H7 (cell line): ENCODE measurements at regions not wholly inside any gene's neighbourhood (a gene's known extent, or its start where the extent isn't known, plus 50 kb on each side); places are given as distances from the start of the nearest gene placed in this dataset.
"Not testable (repeated sequence)": the region's sequence is repeated elsewhere in the genome, so short reads cannot be mapped to it uniquely, and the experiment has no call there.

Source experiments
- DNase-seq: peaks from one replicate; pipeline ENCODE4 v3.0.0; 2012
- H3K27me3 ChIP-seq: 2 replicates; pipeline ENCODE4 v1.6.0; 2011; ENCODE audit warnings: mild to moderate bottlenecking, low read length; ENCODE audit not compliant: control insufficient read depth, insufficient read depth
- H3K36me3 ChIP-seq: replicated peaks from 2 replicates; pipeline ENCODE4 v1.5.1; 2011; ENCODE audit warnings: low read length; ENCODE audit not compliant: control insufficient read depth, insufficient read depth
- H3K4me3 ChIP-seq: 2 replicates; pipeline ENCODE4 v1.5.1; 2011; ENCODE audit warnings: low read depth, mild to moderate bottlenecking, control low read depth, low read length, moderate library complexity; ENCODE audit not compliant: insufficient read depth

- no peaks in the 10 kb centered on the region for H3K27me3 ChIP-seq
- DNase-seq = no peak
Measured at GRCh38 chr12:73226593-73226992, 954.4 kb downstream of the TRHDE start.

GRCh38 chr12:73228828-73229227, 956.7 kb downstream of the TRHDE start:
- H3K27me3 ChIP-seq, H3K36me3 ChIP-seq, H3K4me3 ChIP-seq, DNase-seq: not testable (repeated sequence)

More at GRCh38 chr12:73226593-73226992, 954.4 kb downstream of the TRHDE start:
- Histone ChIP-seq H3K4me3 (no peak overlapping the region), H3K36me3 (no peaks in the 10 kb centered on the region)

DNA sequence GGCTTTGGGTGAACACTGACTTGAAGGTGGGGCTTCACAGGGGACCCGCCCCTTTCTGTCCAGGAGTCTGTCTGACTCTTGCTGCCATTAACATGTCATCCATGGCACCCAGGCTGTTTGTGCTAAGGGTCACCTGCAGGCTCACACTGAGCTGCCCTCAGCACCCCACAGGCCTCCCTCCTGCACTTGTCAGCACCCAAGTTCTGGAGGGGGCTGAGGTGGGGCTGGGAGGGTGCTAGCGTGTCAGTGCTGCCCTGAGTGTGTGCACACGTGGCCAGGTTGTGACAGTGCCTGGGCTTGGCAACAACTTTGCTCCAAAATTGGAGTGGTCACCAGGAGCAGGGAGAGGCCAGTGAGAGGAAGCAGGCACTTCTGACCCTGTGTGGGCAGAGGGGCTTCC, 963.2 kb downstream of the TRHDE start:
- Histone ChIP-seq H3K4me3 (no peak overlapping the region), H3K36me3 (no peaks in the 10 kb centered on the region), H3K27me3 (no peaks in the 10 kb centered on the region)
- DNase-seq = no peak

GRCh38 chr12:73240110-73240509, 967.9 kb downstream of the TRHDE start:
- no peaks in the 10 kb centered on the region for H3K36me3 ChIP-seq
- DNase-seq = no peak
- H3K27me3 ChIP-seq = no peaks in the 10 kb centered on the region
- no peak overlapping the region for H3K4me3 ChIP-seq

DNA sequence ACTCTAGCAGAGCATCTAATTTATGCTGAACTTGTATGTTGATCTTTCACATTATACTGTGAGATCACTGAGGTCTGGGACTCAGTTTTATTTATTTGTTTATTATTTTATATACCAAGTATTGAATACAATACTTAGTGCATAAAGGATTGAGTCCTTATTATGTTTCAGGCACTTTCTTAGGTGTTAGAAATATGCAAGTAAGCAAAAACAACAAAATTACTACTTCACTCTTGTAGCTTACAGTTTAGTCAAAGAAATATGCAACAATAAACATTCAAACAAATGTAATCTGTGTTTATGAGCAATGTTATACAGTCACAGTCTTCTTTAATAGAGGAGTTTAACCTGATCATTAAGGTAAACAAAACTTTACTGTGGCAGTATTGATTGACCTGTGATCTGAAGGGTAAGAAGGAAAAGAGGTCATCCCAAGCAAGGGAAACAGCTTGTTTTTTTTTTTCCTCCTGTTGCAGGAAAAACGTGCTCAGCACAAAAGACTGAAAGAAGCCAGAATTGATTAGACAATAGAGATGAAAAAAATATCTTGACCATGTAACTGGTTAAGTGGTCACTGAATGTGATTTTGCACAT, 990.7 kb downstream of the TRHDE start:
- no peak overlapping the region for H3K4me3 ChIP-seq
- no peak for DNase-seq

GRCh38 chr12:73266206-73266605, 994.0 kb downstream of the TRHDE start:
- no peaks in the 10 kb centered on the region for H3K27me3 ChIP-seq
- no peak overlapping the region for H3K4me3 ChIP-seq
- DNase-seq = no peak
- no peaks in the 10 kb centered on the region for H3K36me3 ChIP-seq

More for the DNA sequence above, 990.7 kb downstream of the TRHDE start:
- Histone ChIP-seq H3K36me3 (no peaks in the 10 kb centered on the region), H3K27me3 (no peaks in the 10 kb centered on the region)

DNA sequence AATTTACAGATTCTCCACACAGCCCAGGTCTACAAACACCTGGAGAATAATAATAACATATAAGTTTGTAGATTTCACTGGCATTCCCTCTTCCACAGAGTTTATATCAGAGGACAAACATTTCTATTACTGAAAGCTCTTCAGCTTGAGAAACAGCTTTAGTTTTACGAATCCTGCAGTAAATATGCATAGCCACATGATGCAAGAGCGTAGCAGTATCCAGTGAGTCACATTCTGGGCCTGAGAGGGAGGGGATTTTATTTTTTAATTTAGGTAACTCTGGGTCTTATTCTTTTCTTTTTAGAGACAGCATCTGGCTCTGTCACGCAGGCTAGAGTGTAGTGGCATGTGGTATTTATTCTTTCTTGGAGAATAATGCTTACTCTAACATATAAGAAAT, 1002.8 kb downstream of the TRHDE start:
- no peaks in the 10 kb centered on the region for H3K27me3 ChIP-seq
- no peaks in the 10 kb centered on the region for H3K36me3 ChIP-seq
- H3K4me3 ChIP-seq = no peak overlapping the region
- no peak for DNase-seq

DNA sequence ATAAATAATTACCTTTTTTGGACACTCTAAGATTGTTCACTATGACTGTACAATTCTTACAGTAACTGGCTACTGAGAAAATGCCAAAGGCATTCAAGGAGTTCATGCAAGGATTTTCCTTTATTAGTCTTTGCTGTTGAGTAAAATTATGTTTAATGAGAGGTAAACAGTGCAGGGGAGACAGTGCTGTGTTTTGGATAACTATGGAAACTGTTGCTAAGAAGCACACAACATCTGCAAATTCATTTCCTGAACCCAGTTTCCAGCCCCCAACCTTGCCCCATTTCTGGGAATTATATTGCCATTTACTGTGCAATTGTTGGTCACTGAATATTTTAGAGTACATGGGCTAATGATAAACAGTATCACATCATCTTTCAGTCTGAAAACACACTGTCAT, 1005.8 kb downstream of the TRHDE start:
- Histone ChIP-seq H3K27me3 (no peaks in the 10 kb centered on the region), H3K4me3 (no peak overlapping the region), H3K36me3 (no peaks in the 10 kb centered on the region)
- no peak for DNase-seq

DNA sequence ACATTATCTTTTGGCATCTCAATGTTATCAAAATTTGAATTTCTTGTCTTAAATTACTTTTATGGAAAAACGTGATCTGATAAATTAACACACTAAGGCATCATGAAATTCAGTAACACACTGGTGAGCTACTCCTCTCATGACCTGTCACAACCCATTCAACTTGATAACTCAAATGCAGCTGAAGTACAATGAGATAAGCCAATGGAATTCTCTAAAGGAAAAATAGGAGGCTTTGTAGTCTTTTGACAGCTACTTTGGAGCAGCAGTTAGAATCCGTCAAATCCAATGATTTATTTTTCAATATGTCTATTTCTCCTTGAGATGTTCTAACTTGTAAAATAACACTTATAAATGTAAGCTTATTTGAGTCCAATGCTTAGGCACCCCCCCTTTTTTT, 1029.4 kb downstream of the TRHDE start:
- Histone ChIP-seq H3K27me3 (no peaks in the 10 kb centered on the region), H3K4me3 (no peak overlapping the region), H3K36me3 (no peaks in the 10 kb centered on the region)
- DNase-seq = no peak

- H3K4me3 ChIP-seq = no peak overlapping the region
- H3K36me3 ChIP-seq = no peaks in the 10 kb centered on the region
- no peaks in the 10 kb centered on the region for H3K27me3 ChIP-seq
- no peak for DNase-seq
Measured at GRCh38 chr12:73307260-73307659, 1035.1 kb downstream of the TRHDE start.

DNA sequence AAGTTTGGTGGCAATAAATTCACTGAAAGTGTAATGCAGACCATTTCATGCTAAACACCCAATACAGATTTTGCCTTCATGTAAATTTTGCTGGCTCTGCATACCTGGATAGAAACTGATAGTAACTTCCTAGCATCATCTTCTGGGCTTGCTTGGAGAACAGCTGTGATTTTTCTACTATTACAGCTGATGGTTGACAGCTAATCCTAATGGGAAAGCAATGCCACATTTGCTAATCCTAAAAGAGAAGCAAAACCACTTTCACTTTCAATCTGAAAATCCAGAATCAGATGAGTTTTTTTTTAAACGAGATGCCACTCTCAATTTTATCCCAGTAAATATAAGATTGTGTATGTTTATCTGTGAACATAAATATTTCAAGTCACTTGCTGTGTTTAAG, 1035.9 kb downstream of the TRHDE start:
- no peaks in the 10 kb centered on the region for H3K27me3 ChIP-seq
- DNase-seq = no peak

DNA sequence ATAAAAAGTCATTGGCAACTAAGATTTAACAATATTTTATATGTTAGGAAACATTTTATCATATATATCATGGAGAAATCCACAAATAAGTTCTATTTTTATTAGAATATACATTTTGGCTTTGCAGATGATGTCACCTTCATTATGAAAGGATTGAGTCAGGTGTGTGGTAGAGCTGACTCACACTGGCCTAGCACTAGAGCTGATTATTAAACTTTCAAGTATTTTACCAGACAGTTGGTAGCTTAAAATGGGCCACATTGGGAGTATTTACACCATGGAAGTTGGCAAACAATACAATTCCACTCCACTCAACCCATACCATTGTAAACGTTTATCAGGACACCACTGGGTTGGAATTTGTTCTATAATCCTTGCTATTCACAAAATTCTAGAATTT, 1036.6 kb downstream of the TRHDE start:
- no peak overlapping the region for H3K4me3 ChIP-seq
- no peak for DNase-seq
- H3K27me3 ChIP-seq = no peaks in the 10 kb centered on the region
- no peaks in the 10 kb centered on the region for H3K36me3 ChIP-seq

More for the DNA sequence above, 1035.9 kb downstream of the TRHDE start:
- H3K4me3 ChIP-seq = no peak overlapping the region
- no peaks in the 10 kb centered on the region for H3K36me3 ChIP-seq

GRCh38 chr12:73321319-73321718, 1049.1 kb downstream of the TRHDE start:
- no peaks in the 10 kb centered on the region for H3K27me3 ChIP-seq
- no peaks in the 10 kb centered on the region for H3K36me3 ChIP-seq
- no peak overlapping the region for H3K4me3 ChIP-seq

DNA sequence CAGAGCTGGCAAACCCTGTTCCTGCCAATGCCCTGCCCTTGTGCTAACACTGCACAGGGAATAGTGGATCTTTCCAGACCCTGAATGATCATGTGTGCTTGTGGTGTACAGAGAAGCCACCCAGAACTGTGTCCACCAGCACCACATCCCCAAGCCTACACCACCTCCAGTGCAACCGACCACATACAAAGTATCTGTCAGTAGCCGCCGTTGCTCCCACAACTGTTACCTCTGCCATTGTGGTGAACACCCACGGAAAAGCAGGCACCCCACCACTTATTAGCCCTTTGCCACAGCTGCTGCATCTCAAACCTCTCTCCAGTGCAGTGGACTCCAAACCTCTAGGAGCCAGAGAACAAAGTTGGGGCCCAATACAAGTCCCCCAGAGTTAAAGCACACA, 1049.6 kb downstream of the TRHDE start:
- no peaks in the 10 kb centered on the region for H3K36me3 ChIP-seq
- H3K4me3 ChIP-seq = no peak overlapping the region
- no peaks in the 10 kb centered on the region for H3K27me3 ChIP-seq
- DNase-seq = no peak

More at GRCh38 chr12:73321319-73321718, 1049.1 kb downstream of the TRHDE start:
- DNase-seq = no peak

GRCh38 chr12:73330584-73331351, 1058.6 kb downstream of the TRHDE start:
- Histone ChIP-seq H3K36me3 (no peaks in the 10 kb centered on the region), H3K27me3 (no peaks in the 10 kb centered on the region), H3K4me3 (no peak overlapping the region)
- DNase-seq = no peak
